Parathyroid adenoma (tissue), 2 donors: ENCODE measurements at regions not wholly inside any gene's neighbourhood (a gene's known extent, or its start where the extent isn't known, plus 50 kb on each side); places are given as distances from the start of the nearest gene placed in this dataset.
A peak's percentile ranks its signal among the peaks of the same experiment; 100 is the strongest.

Experiments used
- H2AFZ ChIP-seq: fragments of 300-600 bp; sonication (generic); one replicate; pipeline ENCODE4 v1.7.0; 2017; ENCODE audit warnings: antibody characterized with exemption, mild to moderate bottlenecking
- H3K27ac ChIP-seq: fragments of 300-600 bp; sonication (generic); one replicate; pipeline ENCODE4 v1.7.0; 2017
- H3K27me3 ChIP-seq: fragments of 300-600 bp; sonication (generic); one replicate; pipeline ENCODE4 v1.7.0; 2017; ENCODE audit warnings: low read length; ENCODE audit not compliant: control insufficient read depth, insufficient read depth
- H3K36me3 ChIP-seq: fragments of 300-600 bp; sonication (generic); one replicate; pipeline ENCODE4 v1.7.0; 2017; ENCODE audit warnings: low read length; ENCODE audit not compliant: control insufficient read depth, insufficient read depth
- H3K4me1 ChIP-seq: fragments of 300-600 bp; sonication (generic); one replicate; pipeline ENCODE4 v1.7.0; 2017; ENCODE audit warnings: control low read depth
- H3K4me2 ChIP-seq: fragments of 300-600 bp; sonication (generic); one replicate; pipeline ENCODE4 v1.7.0; 2017; ENCODE audit warnings: low read length
- H3K4me3 ChIP-seq: fragments of 300-600 bp; sonication (generic); one replicate; pipeline ENCODE4 v1.7.0; 2017; ENCODE audit warnings: low read depth, low read length
- H3K79me2 ChIP-seq: fragments of 300-600 bp; sonication (generic); one replicate; pipeline ENCODE4 v1.7.0; 2017; ENCODE audit warnings: control low read depth
- H3K9ac ChIP-seq: fragments of 300-600 bp; sonication (generic); one replicate; pipeline ENCODE4 v1.7.0; 2017; ENCODE audit warnings: mild to moderate bottlenecking
- H3K9me3 ChIP-seq: fragments of 300-600 bp; sonication (generic); one replicate; pipeline ENCODE4 v1.7.0; 2017; ENCODE audit warnings: low read length; ENCODE audit not compliant: control insufficient read depth
- CTCF ChIP-seq: fragments of 300-600 bp; sonication (generic); IDR thresholded peaks from one replicate; pipeline ENCODE4 v1.7.0; 2017; ENCODE audit warnings: antibody characterized with exemption, mild to moderate bottlenecking
- donor health status: primary hyperparathyroidism.

GRCh38 chr6:48764286-48765044 lies 653.5 kb upstream of the PTCHD4 start:
- no peak for TF ChIP-seq CTCF
- Histone ChIP-seq H3K27me3 (no peaks in the 10 kb centered on the region), H3K36me3 (no peaks in the 10 kb centered on the region), H3K27ac (no peak overlapping the region), H3K4me1 (no peaks in the 10 kb centered on the region), H3K4me3 (no peak overlapping the region), H3K9me3 (no peaks in the 10 kb centered on the region), H2AFZ (peak overlapping the region; percentile 8), H3K9ac (no peak overlapping the region), H3K79me2 (no peaks in the 10 kb centered on the region), H3K4me2 (no peak overlapping the region)

GRCh38 chr6:48757661-48758060 lies 646.7 kb upstream of the PTCHD4 start:
- Histone ChIP-seq H3K4me3 (no peak overlapping the region), H3K9me3 (no peaks in the 10 kb centered on the region), H3K36me3 (no peaks in the 10 kb centered on the region), H3K4me1 (no peaks in the 10 kb centered on the region), H3K9ac (no peak overlapping the region), H3K27me3 (no peaks in the 10 kb centered on the region), H3K79me2 (no peaks in the 10 kb centered on the region), H2AFZ (no peak overlapping the region), H3K4me2 (no peak overlapping the region), H3K27ac (no peak overlapping the region)
- no peak for TF ChIP-seq CTCF

- no peak overlapping the region for H3K4me2 ChIP-seq
- no peaks in the 10 kb centered on the region for H3K9me3 ChIP-seq
- no peaks in the 10 kb centered on the region for H3K4me1 ChIP-seq
- H3K36me3 ChIP-seq, result no peaks in the 10 kb centered on the region
- no peak overlapping the region for H2AFZ ChIP-seq
- no peak overlapping the region for H3K4me3 ChIP-seq
- no peaks in the 10 kb centered on the region for H3K79me2 ChIP-seq
- no peaks in the 10 kb centered on the region for H3K27me3 ChIP-seq
- no peak overlapping the region for H3K9ac ChIP-seq
- no peak for TF ChIP-seq CTCF
- H3K27ac ChIP-seq, result no peak overlapping the region
These were observed 644.3 kb upstream of the PTCHD4 start for GRCh38 chr6:48755315-48755714.

- no peak for TF ChIP-seq CTCF
- Histone ChIP-seq H3K4me3 (no peak overlapping the region), H3K4me1 (no peaks in the 10 kb centered on the region), H3K9me3 (no peaks in the 10 kb centered on the region), H3K27me3 (no peaks in the 10 kb centered on the region), H3K27ac (no peak overlapping the region), H3K36me3 (no peaks in the 10 kb centered on the region), H2AFZ (no peak overlapping the region), H3K79me2 (no peaks in the 10 kb centered on the region), H3K9ac (no peak overlapping the region), H3K4me2 (no peak overlapping the region)
These were observed 643.6 kb upstream of the PTCHD4 start for GRCh38 chr6:48754641-48755040.

GRCh38 chr6:48750861-48751260 lies 639.9 kb upstream of the PTCHD4 start:
- no peak overlapping the region for H3K27ac ChIP-seq
- TF ChIP-seq CTCF, result no peak
- no peak overlapping the region for H3K4me3 ChIP-seq
- H3K79me2 ChIP-seq, result no peaks in the 10 kb centered on the region
- no peak overlapping the region for H2AFZ ChIP-seq
- H3K9ac ChIP-seq, result no peak overlapping the region
- no peak overlapping the region for H3K4me2 ChIP-seq
- no peaks in the 10 kb centered on the region for H3K4me1 ChIP-seq
- H3K9me3 ChIP-seq, result no peaks in the 10 kb centered on the region
- H3K27me3 ChIP-seq, result no peaks in the 10 kb centered on the region
- H3K36me3 ChIP-seq, result no peaks in the 10 kb centered on the region
